ENCODE measurements at regions not wholly inside any gene's neighbourhood (a gene's known extent, or its start where the extent isn't known, plus 50 kb on each side); places are given as distances from the start of the nearest gene placed in this dataset.

DNA sequence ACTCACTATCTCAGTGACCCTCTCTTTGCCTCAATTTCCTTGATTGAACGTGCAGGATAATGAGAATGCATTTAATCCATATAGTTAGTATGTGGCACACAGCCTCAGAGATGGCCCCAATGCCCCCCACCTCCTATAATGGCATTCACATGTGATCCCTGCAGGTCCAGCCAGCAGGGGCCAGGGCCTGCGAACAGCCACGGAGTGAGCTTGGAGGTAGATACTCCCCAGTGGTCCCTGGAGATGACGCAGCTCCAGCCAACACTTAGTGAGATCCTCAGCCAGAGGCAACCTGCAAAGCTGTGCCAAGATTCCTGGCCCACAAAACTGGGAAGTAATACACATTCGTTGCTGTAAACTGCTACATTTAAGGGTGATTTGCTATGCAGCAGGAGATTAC lies 184.9 kb upstream of the NSMCE3 start:
- no peak for DNase-seq

DNA sequence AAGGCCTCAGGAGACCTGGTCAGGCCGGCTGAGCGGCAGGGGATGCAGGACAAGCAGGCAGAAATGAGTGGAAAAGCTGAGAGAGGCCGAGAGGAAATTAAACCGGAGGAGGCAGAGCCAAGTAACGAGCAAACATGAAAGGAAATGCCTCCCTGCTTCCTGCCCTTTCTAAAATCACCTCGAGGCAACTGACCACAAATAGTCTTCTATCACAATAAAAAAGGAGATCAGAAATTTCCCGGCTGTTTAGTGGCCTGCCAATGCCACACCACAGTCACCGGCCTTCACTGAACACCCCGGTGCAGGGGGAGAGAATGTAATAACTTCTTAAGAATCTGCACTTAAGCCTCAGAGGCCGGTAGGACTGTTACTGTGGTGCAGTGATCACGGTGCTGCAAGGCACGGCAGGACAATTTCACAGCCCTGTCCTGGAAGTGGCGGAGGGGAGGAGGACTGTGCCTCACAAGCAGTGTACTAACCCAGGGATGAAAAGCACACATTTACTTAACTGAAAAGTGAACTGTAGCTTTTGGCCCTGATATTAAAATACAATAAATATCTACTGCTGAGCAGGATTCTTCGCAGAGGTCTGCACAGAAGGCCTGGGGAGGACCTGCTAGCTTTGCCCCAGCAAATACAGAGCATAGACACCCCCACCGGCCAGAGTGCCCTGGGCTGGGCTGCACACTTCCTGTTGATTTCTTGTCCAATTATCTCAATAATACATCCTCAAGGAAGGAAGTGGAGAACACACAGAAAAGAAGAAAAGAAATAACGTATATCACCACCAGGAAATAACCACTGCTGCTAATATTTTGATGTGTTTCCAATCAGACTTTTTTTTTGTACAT lies 183.5 kb upstream of the NSMCE3 start:
- DNase-seq: no peak

DNA sequence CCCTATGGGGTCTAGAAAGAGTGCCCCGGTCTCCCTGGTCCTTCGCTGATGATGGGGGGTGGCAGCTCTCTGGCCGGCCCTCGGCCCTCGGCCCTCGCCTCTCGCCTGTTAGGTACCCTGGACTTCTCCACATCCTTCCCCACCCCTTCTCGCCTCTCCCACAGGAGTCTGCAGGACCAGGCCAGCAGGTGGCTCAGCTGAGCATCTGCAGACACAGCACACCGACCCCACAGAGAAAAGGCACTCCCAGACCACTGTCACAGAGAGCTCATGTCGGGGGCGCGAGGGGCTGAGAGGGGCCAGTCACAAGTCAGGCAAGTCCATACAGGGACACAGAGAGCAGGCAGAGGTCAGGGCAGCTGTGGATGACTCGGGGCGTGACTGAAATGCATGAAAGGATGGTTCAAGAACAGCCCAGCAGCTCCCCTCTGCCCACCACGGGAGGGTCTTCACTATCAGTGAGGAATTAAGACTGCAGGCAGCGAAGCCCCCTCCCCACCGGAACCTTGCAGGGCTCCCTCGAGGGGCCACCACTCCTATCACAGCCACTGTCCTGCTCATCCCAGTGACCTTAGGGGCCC lies 181.7 kb upstream of the NSMCE3 start:
- DNase-seq: no peak

DNA sequence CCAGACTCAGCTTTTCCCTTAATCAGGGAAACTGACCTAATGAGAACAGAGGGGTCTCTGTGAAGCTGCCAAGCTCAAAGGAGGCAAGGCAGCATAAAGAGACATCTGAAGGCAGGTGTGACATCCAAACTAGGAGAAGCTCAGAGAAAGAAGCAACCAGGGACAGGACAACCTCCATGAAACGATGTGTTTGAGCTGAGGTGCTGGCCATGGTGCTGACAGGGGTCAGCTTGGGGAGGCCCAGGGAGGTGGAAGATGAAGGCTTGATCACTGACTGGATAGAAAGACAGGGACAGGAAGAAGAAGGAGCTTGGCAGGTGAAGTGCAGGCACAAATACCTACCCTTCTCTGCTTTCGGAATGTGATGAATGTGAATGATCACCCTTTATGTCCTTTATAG lies 179.5 kb upstream of the NSMCE3 start:
- DNase-seq: no peak

DNA sequence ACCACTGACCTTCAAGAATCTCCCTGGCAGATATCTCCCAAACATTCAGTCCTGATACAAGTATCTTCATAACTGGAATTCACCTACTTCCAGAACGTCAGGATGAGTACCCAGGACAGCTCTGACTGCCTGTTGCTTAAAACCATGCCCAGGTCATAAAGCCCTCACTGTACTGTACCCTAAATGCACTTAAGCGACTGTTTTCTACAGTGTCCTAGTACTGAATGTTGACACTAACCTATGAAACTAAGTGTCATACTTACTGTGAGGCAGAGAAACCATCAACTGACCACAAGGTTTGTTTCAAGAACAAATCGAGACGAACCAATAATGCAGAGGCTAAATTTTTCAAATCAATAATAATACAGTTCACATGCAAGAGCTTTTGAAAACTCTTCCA lies 178.7 kb upstream of the NSMCE3 start:
- no peak for DNase-seq

DNA sequence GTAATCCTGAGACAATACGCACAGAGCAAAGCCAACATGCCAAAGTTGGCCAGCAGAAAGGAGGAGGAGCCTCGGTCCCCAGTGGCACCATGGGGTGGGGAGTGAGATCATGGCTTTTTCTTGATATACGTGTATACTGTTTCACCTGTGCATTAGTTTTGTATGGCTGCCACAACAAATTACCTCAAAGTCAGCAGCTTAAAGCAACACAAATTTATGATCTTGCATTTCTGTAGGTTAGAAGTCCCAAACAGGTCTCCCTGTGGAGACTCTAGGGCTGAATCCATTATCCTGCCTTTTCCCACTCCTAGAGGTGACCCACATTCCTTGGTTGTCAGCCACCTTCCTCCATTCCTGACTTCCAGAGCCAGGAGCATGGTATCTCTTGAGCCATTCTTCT lies 176.9 kb upstream of the NSMCE3 start:
- no peak for DNase-seq

DNA sequence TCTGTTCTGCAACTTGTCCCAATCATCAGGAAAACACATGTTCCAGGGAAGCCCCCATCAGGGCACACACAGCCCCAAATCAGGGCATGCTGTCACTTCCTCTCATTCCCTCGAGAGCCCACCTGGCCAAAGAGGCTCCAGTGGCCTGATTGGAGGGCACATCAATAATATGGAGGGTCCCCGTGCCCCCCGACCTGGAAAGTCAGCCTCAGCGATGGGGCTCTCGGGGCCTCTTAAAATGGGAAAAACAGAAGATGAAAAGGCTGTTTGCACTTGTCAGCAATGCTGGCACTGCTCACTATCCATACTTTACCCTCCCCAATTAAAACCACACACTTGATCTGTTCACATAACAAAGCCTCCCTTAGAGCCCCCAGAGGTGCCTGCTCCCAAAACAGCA lies 172.9 kb upstream of the NSMCE3 start:
- no peak for DNase-seq

DNA sequence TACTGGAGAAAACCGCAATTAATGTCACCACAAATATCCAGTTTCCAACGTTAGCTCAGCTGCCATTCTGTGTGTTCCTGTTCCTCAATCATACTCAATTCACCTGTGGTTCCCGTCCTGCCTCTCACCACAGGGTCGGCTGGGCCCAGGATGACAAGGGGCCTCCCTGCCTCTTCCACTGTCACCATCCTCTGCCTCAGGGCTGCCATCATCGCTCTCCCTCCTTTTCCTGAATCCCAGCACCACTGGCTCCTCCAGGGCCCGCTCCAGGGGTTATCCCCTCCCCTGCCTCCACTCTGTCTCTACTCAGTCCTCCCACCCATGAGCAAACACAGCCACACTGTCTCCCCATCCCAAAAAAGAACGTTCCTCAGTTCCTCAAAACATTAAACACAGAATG lies 170.9 kb upstream of the NSMCE3 start:
- no peak for DNase-seq

DNA sequence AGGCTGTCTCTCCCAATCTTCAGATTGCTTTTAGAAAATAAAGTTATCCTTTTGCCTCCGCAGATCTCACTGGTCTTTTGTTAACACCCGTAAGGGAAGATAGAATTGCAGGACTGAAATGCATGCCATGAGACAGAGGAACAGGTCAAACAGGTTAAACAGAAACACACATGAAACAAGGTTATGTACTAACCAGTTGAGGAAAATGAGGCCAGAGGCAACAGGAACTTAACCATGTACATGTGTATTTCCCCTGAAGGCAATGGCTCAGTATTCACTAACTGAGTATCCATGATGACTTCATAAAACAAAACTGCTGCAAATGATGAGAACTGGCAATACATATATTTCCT lies 169.1 kb upstream of the NSMCE3 start:
- no peak for DNase-seq

DNA sequence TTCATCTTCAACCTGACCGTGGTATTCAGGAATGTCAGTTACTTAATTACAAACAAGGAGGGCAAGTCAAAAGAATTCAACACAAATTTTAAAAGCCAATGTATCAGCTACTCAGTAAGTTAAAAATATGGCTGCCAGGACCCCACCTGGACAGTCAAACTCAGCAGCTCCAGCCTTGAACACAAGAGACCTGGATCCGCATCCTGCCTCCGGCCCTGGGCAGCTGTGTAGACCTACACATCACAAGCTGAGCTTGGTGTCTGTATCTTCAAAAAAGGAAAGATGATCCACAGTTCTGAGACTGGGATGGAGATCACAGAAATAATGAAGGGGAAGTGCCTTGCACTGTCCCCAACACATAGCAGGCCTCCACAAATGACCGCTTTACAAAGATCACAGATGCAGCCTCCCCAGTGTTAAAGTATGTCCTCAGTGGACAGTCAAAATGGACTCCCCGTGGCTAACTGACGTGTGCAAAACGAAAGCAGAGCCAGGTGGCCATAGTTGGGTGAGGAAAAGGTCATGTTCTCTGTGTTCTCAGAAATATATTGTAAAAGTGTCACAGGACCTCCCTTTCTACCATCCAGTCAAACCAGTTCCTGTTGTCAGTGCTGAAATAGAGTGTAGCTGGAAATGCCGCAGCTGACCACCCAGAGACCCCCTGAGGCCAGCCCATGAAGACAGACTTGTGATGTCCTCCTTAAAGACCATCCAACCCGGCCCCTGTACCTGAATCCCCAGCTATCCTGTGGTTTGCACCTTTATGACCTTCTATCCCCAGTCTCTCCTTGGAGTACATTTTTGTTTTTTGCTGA lies 168.5 kb upstream of the NSMCE3 start:
- no peak for DNase-seq

DNA sequence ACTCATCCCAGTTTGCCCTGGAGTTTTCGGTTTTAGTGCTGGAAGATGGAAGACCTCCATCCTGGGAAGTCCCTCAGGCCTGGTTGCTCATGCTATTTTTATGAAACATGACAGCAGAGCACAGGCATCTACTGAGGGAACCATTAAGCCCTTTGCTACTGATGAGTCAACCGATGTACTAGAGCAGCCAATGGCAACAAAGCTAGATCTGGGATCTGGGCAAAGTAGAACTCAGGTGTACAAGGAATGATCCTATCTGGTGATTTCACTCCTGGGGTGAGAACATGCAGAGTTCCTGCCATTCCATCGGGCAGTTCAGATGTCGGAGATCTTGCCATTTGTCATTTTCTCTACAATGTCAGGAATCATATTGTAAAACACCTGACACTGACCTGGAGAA lies 166.2 kb upstream of the NSMCE3 start:
- no peak for DNase-seq

DNA sequence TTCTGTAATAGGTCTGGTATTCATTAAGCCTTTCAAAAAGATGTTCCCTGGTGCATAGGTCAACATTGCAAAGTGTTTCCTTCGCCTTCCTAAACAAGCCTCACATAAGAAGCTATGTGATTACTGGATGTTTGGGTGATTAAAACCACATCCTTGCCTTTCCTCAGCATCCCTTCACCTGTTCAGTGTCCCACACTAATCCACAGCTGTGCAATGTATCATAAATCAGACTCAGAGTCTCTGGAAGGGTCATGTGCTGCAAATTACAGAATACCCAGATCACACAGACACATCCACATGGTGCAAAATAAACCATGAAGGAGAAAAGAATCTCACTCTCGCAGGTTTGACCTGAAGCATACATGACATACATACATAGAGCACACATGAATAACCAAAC lies 164.7 kb upstream of the NSMCE3 start:
- DNase-seq: no peak

DNA sequence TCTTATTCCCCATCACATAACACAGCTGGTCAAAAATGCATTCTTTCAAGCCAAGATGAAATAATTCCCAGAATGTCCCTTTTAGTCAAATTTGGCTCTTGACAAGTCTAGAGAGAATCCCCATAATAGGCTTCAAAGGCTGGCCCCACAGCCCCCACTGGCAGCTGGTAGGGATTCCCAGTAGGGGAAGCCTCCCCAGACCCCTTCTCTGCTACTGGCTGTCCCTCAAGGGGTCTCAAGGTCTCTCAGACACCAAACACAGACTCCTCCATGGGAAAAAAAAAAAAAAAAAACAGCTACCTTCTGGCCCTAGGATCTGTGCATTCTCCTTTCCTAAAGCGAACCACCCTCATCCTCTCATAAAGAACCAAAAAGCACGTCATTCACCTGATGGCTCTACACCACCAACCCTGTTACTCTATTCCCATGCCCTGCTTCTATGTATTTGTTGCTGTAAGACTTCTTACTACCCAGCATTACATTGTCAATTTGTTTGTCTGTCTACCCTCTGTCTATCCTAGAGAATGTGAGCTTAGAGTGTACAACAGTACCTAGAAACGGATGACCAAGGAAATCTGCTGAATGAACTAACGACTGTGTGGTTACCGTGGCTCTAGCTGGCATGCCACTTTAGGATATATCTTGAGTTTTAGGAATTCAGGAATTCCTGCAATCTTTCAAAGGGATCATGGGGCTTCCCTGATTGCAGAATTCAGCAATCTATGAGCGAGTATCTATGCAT lies 164.1 kb upstream of the NSMCE3 start:
- no peak for DNase-seq

DNA sequence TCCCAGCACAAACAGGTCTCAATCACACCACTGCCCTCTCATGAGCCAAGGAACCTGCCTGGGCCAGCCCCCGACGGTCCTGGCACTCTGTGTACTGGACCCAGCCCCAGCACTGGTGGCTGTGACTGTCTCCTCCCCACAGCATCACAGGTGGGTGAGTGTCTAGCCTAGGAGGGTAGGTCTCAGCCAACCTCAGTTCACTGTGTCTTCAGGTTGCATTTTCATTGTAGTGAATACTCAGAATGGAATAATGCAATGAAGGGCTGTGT lies 163.4 kb upstream of the NSMCE3 start:
- DNase-seq: no peak

DNA sequence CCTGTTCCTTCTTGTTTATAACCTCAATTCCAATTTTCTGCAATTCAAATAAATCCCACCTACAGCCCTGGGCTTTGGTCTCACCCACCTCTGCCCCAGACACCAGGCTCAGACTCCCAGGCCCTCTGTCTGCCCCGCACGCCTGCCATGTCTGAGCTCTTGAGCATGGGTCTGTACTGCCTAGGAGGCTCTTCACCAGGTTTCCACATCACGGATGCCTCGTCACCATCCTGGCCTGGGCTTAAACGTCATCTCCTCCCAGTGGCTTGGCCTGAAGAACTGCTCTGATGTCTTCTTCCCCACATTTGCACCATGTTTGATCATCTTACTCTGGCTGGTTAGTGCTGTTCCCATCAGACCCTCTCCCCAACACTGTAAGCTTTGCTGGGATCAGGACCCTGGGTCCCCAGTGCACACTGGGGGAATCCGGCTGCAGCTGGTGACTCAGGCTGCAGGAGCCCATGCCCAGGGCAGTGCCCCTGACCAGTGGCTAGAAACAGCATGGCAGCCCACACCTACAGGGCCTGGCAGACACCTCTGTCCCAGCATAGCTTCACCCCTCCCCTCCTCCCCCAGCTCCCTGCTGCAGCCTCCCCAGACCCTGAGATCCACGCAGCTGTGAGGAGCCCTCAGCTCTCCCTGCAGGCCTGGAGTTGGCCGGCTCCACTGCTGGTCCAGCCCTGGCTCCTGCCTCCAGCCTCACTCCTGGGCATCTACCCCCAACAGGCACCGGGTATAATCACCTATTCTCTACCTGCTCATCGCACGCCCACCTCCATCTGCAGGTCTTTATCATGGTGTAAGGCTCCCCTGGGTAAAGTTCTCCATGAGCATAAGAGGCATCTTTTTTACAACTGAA lies 162.8 kb upstream of the NSMCE3 start:
- DNase-seq: no peak

DNA sequence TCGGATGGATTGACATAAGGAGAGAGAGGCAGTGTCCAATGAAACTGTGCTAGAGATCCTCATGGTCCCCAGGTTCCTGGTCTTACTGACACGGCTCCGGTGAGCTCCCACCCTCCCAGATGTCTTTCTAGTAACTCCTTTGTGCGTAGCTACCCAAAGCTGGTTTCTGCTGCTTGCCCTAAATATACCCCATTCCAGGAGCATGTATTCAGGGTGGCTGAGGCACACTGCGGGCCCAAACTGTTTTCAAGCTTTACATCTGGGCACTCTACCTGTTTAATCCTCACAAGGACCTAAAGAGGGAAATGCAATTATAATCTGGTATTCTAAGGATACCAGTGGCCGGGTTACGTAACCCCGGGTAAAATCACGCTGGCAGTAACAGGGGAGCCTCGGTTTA lies 161.2 kb upstream of the NSMCE3 start:
- no peak for DNase-seq

DNA sequence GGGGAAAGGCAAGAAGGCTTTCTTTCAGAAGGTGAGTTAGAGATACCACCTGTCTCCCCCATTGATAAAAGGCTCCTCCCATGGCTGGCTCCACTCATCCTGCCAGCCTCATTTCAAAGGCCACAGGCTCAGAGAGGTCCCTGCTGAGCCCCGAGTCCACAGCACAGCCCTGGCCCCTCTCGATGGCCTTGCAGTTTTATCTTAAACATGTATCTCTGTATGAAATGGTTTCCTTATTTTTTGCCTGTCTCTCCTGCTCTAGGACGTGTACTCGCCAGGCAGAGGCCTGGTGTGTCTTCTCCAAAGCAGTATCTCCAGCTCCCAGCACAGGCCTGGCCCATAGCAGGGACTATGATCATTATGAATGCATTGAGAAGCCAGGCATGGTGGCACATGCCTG lies 160.5 kb upstream of the NSMCE3 start:
- DNase-seq: no peak

DNA sequence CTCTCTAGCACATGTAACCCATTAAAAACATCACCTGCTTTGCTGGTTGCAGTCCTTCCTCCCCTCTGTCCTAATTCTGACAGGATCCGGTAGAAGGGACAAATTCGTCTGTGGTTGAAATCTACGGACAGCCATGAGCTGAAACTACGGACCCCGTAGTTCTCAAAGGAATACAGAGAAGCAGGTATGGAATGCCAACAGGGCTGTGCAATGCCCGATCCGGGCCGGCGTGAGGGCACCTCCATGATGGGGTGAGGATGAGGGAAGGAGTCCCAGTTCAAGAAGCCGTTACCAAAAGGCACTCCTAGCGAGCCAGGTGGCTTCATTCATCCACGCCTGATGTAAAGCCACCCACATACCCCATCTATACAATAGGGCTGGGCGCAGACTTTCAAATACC lies 160.0 kb upstream of the NSMCE3 start:
- no peak for DNase-seq

DNA sequence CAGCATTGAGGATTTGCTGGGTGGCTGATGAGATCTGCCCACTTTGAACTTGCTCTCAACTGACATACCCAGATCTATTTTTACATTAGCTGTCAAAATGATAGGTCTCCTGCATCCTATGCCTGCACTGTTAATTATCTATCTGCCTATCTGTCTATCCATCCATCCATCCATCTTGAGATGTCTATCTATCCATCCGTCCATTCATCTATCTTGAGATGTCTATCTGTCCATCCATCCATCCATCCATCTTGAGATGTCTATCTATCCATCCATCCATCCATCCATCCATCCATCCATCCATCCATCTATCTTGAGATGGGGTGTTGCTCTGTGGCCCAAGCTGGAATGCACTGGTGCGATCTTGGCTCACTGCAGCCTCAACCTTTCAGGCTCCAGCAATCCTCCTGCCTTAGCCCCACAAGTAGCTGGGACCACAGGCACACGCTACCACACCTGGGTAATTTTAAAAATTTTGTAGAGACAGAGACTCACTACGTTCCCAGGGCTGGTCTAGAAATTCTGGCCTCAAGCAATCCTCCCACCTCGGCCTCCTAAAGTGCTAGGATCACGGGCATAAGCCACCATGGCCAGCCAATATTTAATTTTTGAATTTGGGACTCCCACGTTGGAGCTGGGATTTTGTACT lies 159.4 kb upstream of the NSMCE3 start:
- DNase-seq: no peak

DNA sequence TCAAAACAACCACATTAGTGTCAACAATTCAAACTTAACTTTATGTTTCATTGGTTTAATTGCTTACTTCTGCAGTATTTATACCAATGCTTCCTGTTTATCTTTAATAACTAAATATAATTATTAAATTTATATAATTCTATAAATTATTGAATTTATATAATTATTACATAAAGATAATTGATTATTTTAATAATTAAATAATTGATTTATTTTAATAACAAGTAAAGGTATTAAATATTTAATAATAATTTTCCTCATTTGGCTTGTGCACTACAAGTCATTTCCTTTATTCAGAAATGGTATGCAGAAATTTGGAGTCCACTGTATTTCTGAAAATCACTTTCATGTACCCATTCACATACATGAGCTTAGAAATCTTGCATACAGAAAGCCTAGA lies 156.2 kb upstream of the NSMCE3 start:
- DNase-seq: no peak

DNA sequence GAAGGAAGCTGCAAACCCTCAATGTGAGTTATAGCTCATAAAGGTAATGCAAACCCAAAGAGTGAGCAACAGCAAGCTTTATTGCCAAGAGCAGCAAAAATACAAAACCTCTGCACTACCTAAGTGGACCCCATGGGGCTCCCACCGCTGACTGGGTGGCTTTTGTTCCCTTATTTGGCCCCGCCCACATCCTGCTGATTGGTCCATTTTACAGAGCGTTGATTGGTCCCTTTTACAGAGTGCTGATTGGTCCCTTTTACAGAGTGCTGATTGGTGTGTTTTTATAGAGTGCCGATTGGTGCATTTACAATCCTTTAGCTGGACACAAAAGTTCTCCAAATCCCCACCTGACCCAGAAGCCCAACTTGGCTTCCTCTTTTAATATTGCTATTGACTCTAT lies 154.5 kb upstream of the NSMCE3 start:
- no peak for DNase-seq

DNA sequence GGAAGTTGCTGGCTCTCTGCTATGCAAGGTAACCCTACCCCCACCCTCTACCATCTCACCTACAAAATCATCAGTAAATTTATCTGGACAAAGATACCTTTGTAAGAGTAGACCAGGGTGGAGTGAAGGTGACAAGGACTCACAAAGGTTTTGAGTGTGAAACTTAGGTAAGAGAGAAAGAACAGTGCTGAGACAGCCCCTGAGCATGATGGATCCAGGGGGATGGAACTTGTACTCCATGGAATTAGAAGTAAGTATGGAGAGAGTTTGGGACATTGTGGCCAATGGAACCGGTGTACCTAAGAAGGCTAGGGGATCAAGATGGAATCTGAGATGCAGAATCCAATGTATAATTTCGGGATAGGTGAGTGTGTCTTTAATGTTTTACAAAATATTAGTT lies 153.0 kb upstream of the NSMCE3 start:
- DNase-seq: no peak

Measured in C1 segment of cervical spinal cord (tissue), 14 donors.